NCI-H460 (cell line): ENCODE measurements at regions not wholly inside any gene's neighbourhood (a gene's known extent, or its start where the extent isn't known, plus 50 kb on each side); places are given as distances from the start of the nearest gene placed in this dataset.
"Not testable (repeated sequence)": the region's sequence is repeated elsewhere in the genome, so short reads cannot be mapped to it uniquely, and the experiment has no call there.

ENCODE experiments used
- DNase-seq: peaks from one replicate; pipeline ENCODE4 v3.0.0-alpha.2; 2016; ENCODE audit warnings: low read depth; ENCODE audit errors: extremely low read depth

- no peak for DNase-seq
Observed at GRCh38 chr14:82647088-82647810, 1113.6 kb upstream of the SEL1L start.

GRCh38 chr14:82655770-82656169 is 1122.1 kb upstream of the SEL1L start:
- no peak for DNase-seq

- no peak for DNase-seq
Observed at GRCh38 chr14:82657186-82657675, 1123.6 kb upstream of the SEL1L start.

- DNase-seq, result no peak
Observed at GRCh38 chr14:82661258-82661657, 1127.6 kb upstream of the SEL1L start.

GRCh38 chr14:82667006-82667405 is 1133.4 kb upstream of the SEL1L start:
- DNase-seq, result no peak

GRCh38 chr14:82667501-82667900 is 1133.8 kb upstream of the SEL1L start:
- DNase-seq, result no peak

GRCh38 chr14:82676403-82676802 is 1142.8 kb upstream of the SEL1L start:
- no peak for DNase-seq

GRCh38 chr14:82689948-82690347 is 1156.3 kb upstream of the SEL1L start:
- DNase-seq, result no peak

GRCh38 chr14:82691191-82691590 is 1157.5 kb upstream of the SEL1L start:
- not testable (repeated sequence) for DNase-seq

GRCh38 chr14:82694820-82695219 is 1161.2 kb upstream of the SEL1L start:
- DNase-seq, result no peak

GRCh38 chr14:82704218-82704617 is 1170.6 kb upstream of the SEL1L start:
- no peak for DNase-seq

- DNase-seq, result peak; percentile 40
Observed at GRCh38 chr14:82710267-82710841, 1176.7 kb upstream of the SEL1L start.

GRCh38 chr14:82719617-82720016 is 1186.0 kb upstream of the SEL1L start:
- no peak for DNase-seq

GRCh38 chr14:82720431-82720830 is 1186.8 kb upstream of the SEL1L start:
- no peak for DNase-seq

GRCh38 chr14:82720946-82721345 is 1187.3 kb upstream of the SEL1L start:
- DNase-seq, result no peak

GRCh38 chr14:82724316-82724715 is 1190.7 kb upstream of the SEL1L start:
- no peak for DNase-seq

- no peak for DNase-seq
Observed at GRCh38 chr14:82725213-82725612, 1191.6 kb upstream of the SEL1L start.

- DNase-seq, result no peak
Observed at GRCh38 chr14:82731526-82731925, 1197.9 kb upstream of the SEL1L start.

GRCh38 chr14:82740547-82740946 is 1206.9 kb upstream of the SEL1L start:
- DNase-seq, result no peak

GRCh38 chr14:82755476-82755875 is 1221.8 kb upstream of the SEL1L start:
- DNase-seq, result no peak

- DNase-seq, result no peak
Observed at GRCh38 chr14:82755923-82756322, 1222.3 kb upstream of the SEL1L start.

- DNase-seq, result no peak
Observed at GRCh38 chr14:82757776-82758175, 1224.1 kb upstream of the SEL1L start.
